Heart left ventricle (tissue), 13 donors: ENCODE measurements at regions not wholly inside any gene's neighbourhood (a gene's known extent, or its start where the extent isn't known, plus 50 kb on each side); places are given as distances from the start of the nearest gene placed in this dataset.

Source experiments
- CTCF ChIP-seq, 12 donors: fragments of 200-600 bp; sonication (generic) in 4 of 12; IDR thresholded peaks; one replicate each; pipeline versions ENCODE4 v1.5.0 to v1.8.0; 2018 to 2022; ENCODE audit warnings: antibody characterized with exemption in 12 of 12, mild to moderate bottlenecking in 5 of 12
- POLR2A ChIP-seq, 2 donors: fragments of 450-650 bp; IDR thresholded peaks; one replicate each; pipeline ENCODE4 v1.6.1; 2017; ENCODE audit warnings: antibody characterized with exemption in 2 of 2, mild to moderate bottlenecking in 2 of 2, moderate library complexity in 2 of 2
- donor health status: ischemic (EF 13 %, LVEDD 7.1; RV severe dilation, severe dysfunction).
- donor health status: DM: no; HTN: yes; CAD: no.
- donor health status: DM: no; HTN: no; CAD: no.
- donor health status: ischemic (EF 25% LVEDD 6.9; RV normal size, moderate dysfunction).
- donor health status: ischemic (EF 25% LVEDD 5.7; RV mildly dilated, moderate dysfunction).
- donor health status: ischemic (EF 35%, LVEDD 5.7; RV mildly dilated, moderate dysfunction).
- donor health status: nonischemic (EF 11% LVEDD 7.7; RV severe dilation, severe dysfunction).
- donor health status: DM: yes; HTN: yes; CAD: no.
- donor health status: PGD.
- donor health status: ischemic (EF 29% LVEDD 5.4; RV normal size, mild dysfunction).
- donor health status: nonischemic (EF 23%, LVEDD 6.1; RV moderate dilation, normal function).

- TF ChIP-seq POLR2A (IDR thresholded peaks at IDR 0.05): no peak
- no peak for TF ChIP-seq CTCF (IDR thresholded peaks at IDR 0.05)
These were observed 63.4 kb upstream of the PITX1 start for GRCh38 chr5:135097390-135097789.
